ENCODE measurements at regions not wholly inside any gene's neighbourhood (a gene's known extent, or its start where the extent isn't known, plus 50 kb on each side); places are given as distances from the start of the nearest gene placed in this dataset.

DNA sequence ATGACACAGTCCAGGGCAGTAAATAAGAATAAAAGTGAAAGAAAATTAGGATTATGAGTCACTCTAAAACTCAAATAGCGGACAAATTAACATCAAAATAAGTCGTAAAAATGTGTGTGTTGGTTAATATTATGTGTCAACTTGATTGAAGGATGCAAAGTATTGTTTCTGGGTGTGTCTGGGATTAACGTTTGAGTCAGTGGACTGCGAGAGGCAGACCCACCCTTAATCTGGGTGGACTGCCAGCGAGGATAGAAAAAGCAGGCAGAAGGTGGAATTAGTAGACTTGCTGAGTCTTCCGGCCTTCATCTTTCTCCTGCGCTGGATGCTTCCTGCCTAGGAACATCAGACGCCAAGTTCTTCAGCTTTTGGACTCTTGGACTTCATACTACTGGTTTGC, 324.3 kb upstream of the PCDH10 start:
- Mint-ChIP-seq H3K36me3 (ENCODE audit: unreplicated experiment) (no peaks in the 10 kb centered on the region), H3K27me3 (ENCODE audit: unreplicated experiment) (no peaks in the 10 kb centered on the region), H3K4me1 (ENCODE audit: unreplicated experiment) (no peaks in the 10 kb centered on the region), H3K27ac (ENCODE audit: unreplicated experiment) (no peak overlapping the region), H3K9me3 (ENCODE audit: unreplicated experiment) (peaks cover 5% of the 10 kb centered on the region), H3K4me3 (ENCODE audit: unreplicated experiment) (no peak overlapping the region)
- DNase-seq (ENCODE audit: extremely low spot score, unreplicated experiment) = no peak
- no peak for TF ChIP-seq CTCF (IDR thresholded peaks at IDR 0.05)

DNA sequence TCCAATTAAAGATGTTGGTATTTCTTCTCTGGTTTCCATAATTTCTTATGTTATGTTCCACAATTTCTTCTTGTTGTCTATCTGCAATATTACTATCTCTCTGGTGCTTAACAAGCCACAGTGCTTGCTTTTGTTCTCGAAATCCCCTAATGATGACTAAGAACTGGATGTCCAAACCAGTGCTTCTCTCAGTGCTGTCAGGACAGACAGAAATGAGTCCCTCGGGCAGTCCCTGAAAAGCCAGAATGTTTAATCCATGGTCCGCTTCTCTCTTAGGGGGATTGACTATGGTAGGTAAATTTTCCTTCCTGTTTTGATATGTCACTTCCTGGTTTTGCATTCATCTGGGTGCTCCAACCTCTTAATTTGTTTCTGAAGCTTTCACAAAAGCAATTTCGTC, 321.6 kb upstream of the PCDH10 start:
- no peak overlapping the region for H3K4me3 Mint-ChIP-seq (ENCODE audit: unreplicated experiment)

GRCh38 chr4:132838244-132838643, 310.9 kb upstream of the PCDH10 start:
- H3K27me3 Mint-ChIP-seq (ENCODE audit: unreplicated experiment) = no peaks in the 10 kb centered on the region
- H3K36me3 Mint-ChIP-seq (ENCODE audit: unreplicated experiment) = no peaks in the 10 kb centered on the region
- no peak for DNase-seq (ENCODE audit: extremely low spot score, unreplicated experiment)
- TF ChIP-seq CTCF (IDR thresholded peaks at IDR 0.05) = no peak
- H3K4me3 Mint-ChIP-seq (ENCODE audit: unreplicated experiment) = no peak overlapping the region
- no peak overlapping the region for H3K27ac Mint-ChIP-seq (ENCODE audit: unreplicated experiment)
- no peaks in the 10 kb centered on the region for H3K4me1 Mint-ChIP-seq (ENCODE audit: unreplicated experiment)
- peaks cover 26% of the 10 kb centered on the region for H3K9me3 Mint-ChIP-seq (ENCODE audit: unreplicated experiment)

More for the DNA sequence above, 321.6 kb upstream of the PCDH10 start:
- TF ChIP-seq CTCF (IDR thresholded peaks at IDR 0.05) = no peak
- Mint-ChIP-seq H3K36me3 (ENCODE audit: unreplicated experiment) (no peaks in the 10 kb centered on the region), H3K27ac (ENCODE audit: unreplicated experiment) (no peak overlapping the region), H3K9me3 (ENCODE audit: unreplicated experiment) (peaks cover 5% of the 10 kb centered on the region), H3K27me3 (ENCODE audit: unreplicated experiment) (no peaks in the 10 kb centered on the region), H3K4me1 (ENCODE audit: unreplicated experiment) (no peaks in the 10 kb centered on the region)
- DNase-seq (ENCODE audit: extremely low spot score, unreplicated experiment) = no peak

DNA sequence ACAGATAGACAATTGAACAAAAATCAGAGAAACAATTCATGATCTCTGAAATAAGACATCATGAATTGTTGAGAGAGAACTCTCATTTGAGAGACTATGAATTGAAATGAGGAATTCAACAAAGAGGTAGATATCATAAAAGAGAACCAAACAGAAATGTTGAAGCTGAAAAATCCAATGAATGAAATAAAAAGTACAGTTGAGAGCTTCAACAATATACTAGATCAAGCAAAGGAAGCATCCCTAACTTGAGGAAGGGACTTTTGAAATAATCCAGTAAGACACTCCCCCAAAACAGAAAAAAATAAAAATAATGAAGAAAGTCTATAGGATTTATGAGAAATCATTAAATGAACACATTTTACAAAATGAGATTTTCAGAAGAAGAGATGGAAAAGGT, 310.0 kb upstream of the PCDH10 start:
- no peak for DNase-seq (ENCODE audit: extremely low spot score, unreplicated experiment)
- Mint-ChIP-seq H3K36me3 (ENCODE audit: unreplicated experiment) (no peaks in the 10 kb centered on the region), H3K27ac (ENCODE audit: unreplicated experiment) (no peak overlapping the region), H3K4me1 (ENCODE audit: unreplicated experiment) (no peaks in the 10 kb centered on the region), H3K27me3 (ENCODE audit: unreplicated experiment) (no peaks in the 10 kb centered on the region), H3K4me3 (ENCODE audit: unreplicated experiment) (no peak overlapping the region), H3K9me3 (ENCODE audit: unreplicated experiment) (peaks cover 26% of the 10 kb centered on the region)
- TF ChIP-seq CTCF (IDR thresholded peaks at IDR 0.05) = no peak

- Mint-ChIP-seq H3K27me3 (ENCODE audit: unreplicated experiment) (no peaks in the 10 kb centered on the region), H3K36me3 (ENCODE audit: unreplicated experiment) (no peaks in the 10 kb centered on the region), H3K9me3 (ENCODE audit: unreplicated experiment) (no peaks in the 10 kb centered on the region), H3K4me1 (ENCODE audit: unreplicated experiment) (no peaks in the 10 kb centered on the region), H3K27ac (ENCODE audit: unreplicated experiment) (no peak overlapping the region), H3K4me3 (ENCODE audit: unreplicated experiment) (no peak overlapping the region)
- no peak for TF ChIP-seq CTCF (IDR thresholded peaks at IDR 0.05)
- DNase-seq (ENCODE audit: extremely low spot score, unreplicated experiment) = no peak
Observed at GRCh38 chr4:132859929-132860328, 289.2 kb upstream of the PCDH10 start.

All from osteocyte (in vitro differentiated cells).